SU-DHL-6 (cell line): ENCODE measurements at regions not wholly inside any gene's neighbourhood (a gene's known extent, or its start where the extent isn't known, plus 50 kb on each side); places are given as distances from the start of the nearest gene placed in this dataset.

ENCODE experiments used
- H2AFZ ChIP-seq: fragments of 200-600 bp; sonication (generic); 2 replicates; pipeline ENCODE4 v1.6.1; 2014; ENCODE audit warnings: low read depth, mild to moderate bottlenecking, moderate library complexity, mixed read lengths, antibody characterized with exemption, low read length; ENCODE audit not compliant: severe bottlenecking
- H3F3A ChIP-seq: fragments of 200-600 bp; shearing (Covaris generic); 2 replicates; pipeline ENCODE4 v1.6.0; 2016; ENCODE audit warnings: antibody characterized with exemption, mild to moderate bottlenecking; ENCODE audit not compliant: insufficient read depth
- H3K27ac ChIP-seq: fragments of 200-600 bp; sonication (generic); 2 replicates; pipeline ENCODE4 v1.5.1; 2016; ENCODE audit warnings: low read depth, mild to moderate bottlenecking, low read length, moderate library complexity, mixed read lengths
- H3K27me3 ChIP-seq: fragments of 200-600 bp; sonication (generic), shearing (Covaris generic); 2 replicates; pipeline ENCODE4 v1.6.0; 2014; ENCODE audit warnings: mild to moderate bottlenecking, low read length
- H3K36me3 ChIP-seq: fragments of 200-600 bp; sonication (generic); 2 replicates; pipeline ENCODE4 v1.6.1; 2014; ENCODE audit warnings: mild to moderate bottlenecking, low read length, mixed read lengths
- H3K4me2 ChIP-seq: fragments of 300-600, 200-600 bp; shearing (Covaris generic), sonication (generic); 2 replicates; pipeline ENCODE4 v1.6.0; 2014; ENCODE audit warnings: low read length, low read depth, mild to moderate bottlenecking; ENCODE audit not compliant: poor library complexity, severe bottlenecking
- H3K4me3 ChIP-seq: fragments of 200-600 bp; sonication (generic); 2 replicates; pipeline ENCODE4 v1.5.1; 2014; ENCODE audit warnings: antibody characterized with exemption, low read length, mild to moderate bottlenecking, mixed read lengths; ENCODE audit not compliant: insufficient read depth, poor library complexity, severe bottlenecking
- H3K79me2 ChIP-seq: fragments of 200-600 bp; sonication (generic); 2 replicates; pipeline ENCODE4 v1.6.1; 2014; ENCODE audit warnings: mild to moderate bottlenecking, low read length, moderate library complexity; ENCODE audit not compliant: insufficient read depth
- H3K9ac ChIP-seq: fragments of 200-600 bp; sonication (generic); 2 replicates; pipeline ENCODE4 v1.7.0; 2014; ENCODE audit warnings: mild to moderate bottlenecking, low read length
- H3K9me2 ChIP-seq: fragments of 200-600 bp; sonication (generic); replicated peaks from 2 replicates; pipeline ENCODE4 v1.6.1; 2014; ENCODE audit warnings: low read length; ENCODE audit not compliant: insufficient read depth
- H3K9me3 ChIP-seq: fragments of 200-600 bp; sonication (generic); 2 replicates; pipeline ENCODE4 v1.6.1; 2014; ENCODE audit warnings: low read length, mixed read lengths; ENCODE audit not compliant: insufficient read depth
- H4K20me1 ChIP-seq: fragments of 200-600 bp; sonication (generic); 2 replicates; pipeline ENCODE4 v1.6.1; 2014; ENCODE audit warnings: low read depth, mild to moderate bottlenecking, antibody characterized with exemption, low read length, moderate library complexity, mixed read lengths
- CTCF ChIP-seq: fragments of 200-600 bp; sonication (generic); IDR thresholded peaks from one replicate; pipeline ENCODE4 v1.5.1; 2017; ENCODE audit warnings: antibody characterized with exemption, mild to moderate bottlenecking, low read length, moderate library complexity; ENCODE audit not compliant: insufficient read depth, poor library complexity, severe bottlenecking
- EZH2phosphoT487 ChIP-seq: fragments of 200-600 bp; sonication (generic), shearing (Covaris generic); conservative IDR thresholded peaks from 2 replicates; pipeline ENCODE4 v1.6.1; 2018; ENCODE audit warnings: mild to moderate bottlenecking, antibody characterized with exemption, low read length, moderate library complexity, mixed read lengths

- H3K9me2 ChIP-seq: no peaks in the 10 kb centered on the region
- H3K36me3 ChIP-seq: no peaks in the 10 kb centered on the region
- peaks cover 31% of the 10 kb centered on the region for H3K79me2 ChIP-seq
- no peak overlapping the region for H3K4me2 ChIP-seq
- H4K20me1 ChIP-seq: no peaks in the 10 kb centered on the region
- H3K27me3 ChIP-seq: no peaks in the 10 kb centered on the region
- no peak overlapping the region for H3K4me3 ChIP-seq
- no peaks in the 10 kb centered on the region for H3F3A ChIP-seq
- no peak overlapping the region for H3K27ac ChIP-seq
- TF ChIP-seq CTCF (no peak), EZH2phosphoT487 (no peak)
- H3K9ac ChIP-seq: no peak overlapping the region
- no peaks in the 10 kb centered on the region for H3K9me3 ChIP-seq
- H2AFZ ChIP-seq: no peak overlapping the region
Observed at GRCh38 chr19:46962030-46962570, 57.5 kb upstream of the NPAS1 start.

- no peak for TF ChIP-seq EZH2phosphoT487
- no peak for TF ChIP-seq CTCF
- H3K9ac ChIP-seq: no peak overlapping the region
- H3K36me3 ChIP-seq: no peaks in the 10 kb centered on the region
- H2AFZ ChIP-seq: no peak overlapping the region
- peaks cover 31% of the 10 kb centered on the region for H3K79me2 ChIP-seq
- H3K4me3 ChIP-seq: no peak overlapping the region
- H3K4me2 ChIP-seq: no peak overlapping the region
- H3K27ac ChIP-seq: no peak overlapping the region
- no peaks in the 10 kb centered on the region for H3K27me3 ChIP-seq
- H3K9me2 ChIP-seq: no peaks in the 10 kb centered on the region
- H3F3A ChIP-seq: no peaks in the 10 kb centered on the region
- no peaks in the 10 kb centered on the region for H3K9me3 ChIP-seq
- no peaks in the 10 kb centered on the region for H4K20me1 ChIP-seq
Observed at GRCh38 chr19:46963093-46963734, 56.4 kb upstream of the NPAS1 start.

- Histone ChIP-seq H2AFZ (no peak overlapping the region), H3K79me2 (peaks cover 15% of the 10 kb centered on the region), H4K20me1 (no peaks in the 10 kb centered on the region), H3F3A (no peaks in the 10 kb centered on the region), H3K4me3 (no peak overlapping the region), H3K9me2 (no peaks in the 10 kb centered on the region), H3K9ac (no peak overlapping the region), H3K4me2 (no peak overlapping the region), H3K27ac (no peak overlapping the region), H3K9me3 (no peaks in the 10 kb centered on the region), H3K36me3 (no peaks in the 10 kb centered on the region), H3K27me3 (no peaks in the 10 kb centered on the region)
- TF ChIP-seq EZH2phosphoT487 (no peak), CTCF (no peak)
Observed at GRCh38 chr19:46967578-46968032, 52.0 kb upstream of the NPAS1 start.
